ENCODE measurements at regions not wholly inside any gene's neighbourhood (a gene's known extent, or its start where the extent isn't known, plus 50 kb on each side); places are given as distances from the start of the nearest gene placed in this dataset.

DNA sequence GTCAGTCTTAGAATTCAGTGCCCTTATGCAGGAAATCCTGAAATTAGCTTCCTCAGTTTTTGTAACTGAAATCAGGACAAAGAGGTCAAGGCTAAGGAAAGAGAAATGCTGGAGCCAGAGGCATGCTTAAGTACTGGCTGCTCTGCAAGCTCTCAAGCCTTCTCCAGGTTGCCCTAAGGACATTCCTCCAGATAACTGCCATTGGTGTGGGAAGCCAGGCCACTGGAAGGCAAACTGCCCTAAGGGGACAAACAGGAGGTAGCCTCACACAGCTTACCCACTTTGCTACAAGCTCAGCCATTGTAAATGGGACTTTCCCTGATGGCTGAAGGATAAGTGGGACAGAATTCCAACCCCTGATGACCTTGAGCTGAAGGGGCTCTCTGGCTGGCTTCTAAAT lies 606.9 kb upstream of the PCDH10 start:
- peaks cover 0 to 4% (median 4%) of the 10 kb centered on the region in 3 donors for H3K9me3 Mint-ChIP-seq
- no peaks in the 10 kb centered on the region for H3K4me1 Mint-ChIP-seq
- H3K27ac Mint-ChIP-seq = no peak overlapping the region
- H3K36me3 Mint-ChIP-seq = no peaks in the 10 kb centered on the region
- no peak overlapping the region for H3K4me3 Mint-ChIP-seq
- no peaks in the 10 kb centered on the region for H3K27me3 Mint-ChIP-seq

DNA sequence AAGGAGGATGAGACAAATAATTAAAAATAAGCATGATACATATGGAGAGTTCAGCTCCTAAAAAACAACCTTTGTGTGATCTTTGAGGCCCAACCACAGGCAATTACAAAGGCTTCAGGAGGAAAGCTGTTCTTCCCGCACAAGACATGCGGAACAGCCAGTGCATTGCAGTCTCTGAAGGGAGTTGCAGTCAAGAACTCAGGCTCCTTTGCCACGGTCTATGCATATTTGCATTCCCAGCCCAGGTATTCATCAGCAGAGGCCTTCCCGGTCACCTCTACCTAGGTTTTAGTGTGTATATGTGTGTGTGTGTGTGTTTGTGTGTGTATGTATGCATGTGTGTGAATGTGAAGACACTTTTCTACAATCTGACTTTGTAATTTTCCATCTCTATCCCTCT lies 600.6 kb upstream of the PCDH10 start:
- Mint-ChIP-seq H3K27ac (no peak overlapping the region), H3K9me3 (peaks cover 0 to 8% (median 2%) of the 10 kb centered on the region in 3 donors), H3K27me3 (no peaks in the 10 kb centered on the region), H3K4me1 (no peaks in the 10 kb centered on the region), H3K4me3 (no peak overlapping the region), H3K36me3 (no peaks in the 10 kb centered on the region)

DNA sequence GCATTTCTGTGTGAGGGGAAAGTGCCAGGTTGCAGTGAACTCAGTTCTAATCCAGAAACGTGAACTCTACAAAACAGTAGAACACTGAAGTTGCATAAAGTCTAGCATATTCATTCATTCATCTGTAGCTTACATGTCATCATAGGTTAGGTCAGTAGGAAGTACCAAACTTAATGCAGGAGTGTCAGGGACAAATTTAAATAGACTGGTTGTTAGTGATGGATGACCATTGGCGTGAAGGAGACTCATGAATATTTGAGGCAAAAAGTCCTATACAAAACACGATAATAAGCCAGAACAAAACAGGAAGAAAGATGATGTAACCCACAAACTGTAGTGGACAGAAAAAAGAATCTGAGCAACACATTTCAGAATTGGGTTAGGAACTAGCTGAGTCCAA lies 592.8 kb upstream of the PCDH10 start:
- Mint-ChIP-seq H3K9me3 (peaks cover 0 to 19% (median 2%) of the 10 kb centered on the region in 3 donors), H3K27me3 (no peaks in the 10 kb centered on the region), H3K27ac (no peak overlapping the region), H3K4me3 (no peak overlapping the region), H3K4me1 (no peaks in the 10 kb centered on the region), H3K36me3 (no peaks in the 10 kb centered on the region)

DNA sequence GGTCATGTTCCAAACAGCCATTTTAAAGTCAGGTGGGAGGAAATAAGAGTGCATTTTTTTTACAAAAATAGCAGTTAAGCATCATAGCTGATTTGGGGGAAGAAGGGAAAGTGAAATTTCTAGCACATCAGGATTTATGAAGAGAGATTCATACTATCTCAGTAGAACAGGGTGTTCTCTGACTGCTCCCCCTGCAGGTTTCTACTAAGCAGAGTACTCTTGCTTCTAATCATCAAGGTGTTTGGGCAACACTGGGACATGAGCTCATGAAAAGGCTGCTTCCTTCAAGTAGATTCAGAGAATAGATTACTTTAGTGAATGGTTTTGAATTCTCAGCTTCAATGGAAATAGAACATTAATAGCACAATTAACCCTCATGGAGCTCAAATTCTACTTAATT lies 591.4 kb upstream of the PCDH10 start:
- no peak overlapping the region for H3K27ac Mint-ChIP-seq
- no peaks in the 10 kb centered on the region for H3K27me3 Mint-ChIP-seq
- no peaks in the 10 kb centered on the region for H3K4me1 Mint-ChIP-seq
- H3K36me3 Mint-ChIP-seq = no peaks in the 10 kb centered on the region
- H3K9me3 Mint-ChIP-seq = peaks cover under 1 to 19% (median 2%) of the 10 kb centered on the region in 3 donors
- H3K4me3 Mint-ChIP-seq = no peak overlapping the region

- no peaks in the 10 kb centered on the region for H3K4me1 Mint-ChIP-seq
- H3K9me3 Mint-ChIP-seq = peaks cover 0 to 4% (median 3%) of the 10 kb centered on the region in 3 donors
- H3K36me3 Mint-ChIP-seq = no peaks in the 10 kb centered on the region
- no peaks in the 10 kb centered on the region for H3K27me3 Mint-ChIP-seq
- no peak overlapping the region for H3K4me3 Mint-ChIP-seq
- no peak overlapping the region for H3K27ac Mint-ChIP-seq
These were observed 584.2 kb upstream of the PCDH10 start for GRCh38 chr4:132564920-132565319.

DNA sequence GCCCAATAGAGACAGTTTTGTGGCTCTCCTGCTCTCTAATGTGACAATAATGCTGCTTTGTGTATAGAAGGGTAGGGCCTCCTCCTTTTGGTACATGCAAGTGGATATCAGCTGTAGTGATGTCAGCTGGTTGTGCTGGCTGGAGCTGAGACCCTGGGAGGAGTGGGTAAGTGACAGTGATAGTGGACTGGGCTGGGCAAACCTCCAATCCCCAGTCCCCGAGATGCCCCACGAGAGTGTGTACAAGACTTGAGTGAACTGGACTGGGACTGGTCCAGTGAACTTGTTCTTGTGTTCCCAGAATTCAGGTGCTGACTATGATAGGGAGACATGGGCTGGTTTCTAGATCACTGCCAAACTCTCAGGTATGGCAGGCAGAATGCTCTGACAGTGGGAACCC lies 583.6 kb upstream of the PCDH10 start:
- no peaks in the 10 kb centered on the region for H3K36me3 Mint-ChIP-seq
- no peaks in the 10 kb centered on the region for H3K4me1 Mint-ChIP-seq
- H3K27ac Mint-ChIP-seq = no peak overlapping the region
- H3K9me3 Mint-ChIP-seq = peaks cover 0 to 4% (median 3%) of the 10 kb centered on the region in 3 donors
- no peaks in the 10 kb centered on the region for H3K27me3 Mint-ChIP-seq
- no peak overlapping the region for H3K4me3 Mint-ChIP-seq

- Mint-ChIP-seq H3K36me3 (no peaks in the 10 kb centered on the region), H3K4me1 (no peaks in the 10 kb centered on the region), H3K27ac (no peak overlapping the region), H3K27me3 (no peaks in the 10 kb centered on the region), H3K4me3 (no peak overlapping the region), H3K9me3 (peaks cover 1 to 4% (median 3%) of the 10 kb centered on the region in 3 donors)
These were observed 576.9 kb upstream of the PCDH10 start for GRCh38 chr4:132572210-132572609.

DNA sequence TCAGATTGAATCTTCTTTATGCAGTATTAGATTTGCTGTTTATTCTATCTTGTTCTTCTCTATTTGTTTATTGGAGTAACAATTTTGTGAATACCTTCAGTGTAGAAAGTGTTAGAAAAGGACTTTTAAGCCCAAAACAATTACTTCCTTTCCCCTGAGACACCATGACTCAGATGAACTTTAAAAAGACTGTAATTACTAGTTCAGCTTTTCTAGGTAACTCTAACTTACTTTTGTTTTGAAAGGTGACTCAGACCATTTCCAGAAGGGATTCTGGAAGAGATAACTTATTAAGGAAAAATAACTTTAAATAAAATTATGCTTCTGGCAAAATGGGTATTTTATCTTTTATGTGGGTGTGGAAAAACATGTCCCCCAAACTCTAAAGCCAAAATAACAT lies 561.5 kb upstream of the PCDH10 start:
- Mint-ChIP-seq H3K4me1 (no peaks in the 10 kb centered on the region), H3K27me3 (no peaks in the 10 kb centered on the region), H3K36me3 (no peaks in the 10 kb centered on the region), H3K9me3 (peaks cover 0 to 2% (median 0%) of the 10 kb centered on the region in 3 donors), H3K27ac (no peak overlapping the region), H3K4me3 (no peak overlapping the region)

GRCh38 chr4:132592340-132592739 lies 556.8 kb upstream of the PCDH10 start:
- H3K27me3 Mint-ChIP-seq = no peaks in the 10 kb centered on the region
- no peak overlapping the region for H3K4me3 Mint-ChIP-seq
- no peak overlapping the region for H3K27ac Mint-ChIP-seq
- no peaks in the 10 kb centered on the region for H3K9me3 Mint-ChIP-seq
- H3K4me1 Mint-ChIP-seq = no peaks in the 10 kb centered on the region
- H3K36me3 Mint-ChIP-seq = no peaks in the 10 kb centered on the region

DNA sequence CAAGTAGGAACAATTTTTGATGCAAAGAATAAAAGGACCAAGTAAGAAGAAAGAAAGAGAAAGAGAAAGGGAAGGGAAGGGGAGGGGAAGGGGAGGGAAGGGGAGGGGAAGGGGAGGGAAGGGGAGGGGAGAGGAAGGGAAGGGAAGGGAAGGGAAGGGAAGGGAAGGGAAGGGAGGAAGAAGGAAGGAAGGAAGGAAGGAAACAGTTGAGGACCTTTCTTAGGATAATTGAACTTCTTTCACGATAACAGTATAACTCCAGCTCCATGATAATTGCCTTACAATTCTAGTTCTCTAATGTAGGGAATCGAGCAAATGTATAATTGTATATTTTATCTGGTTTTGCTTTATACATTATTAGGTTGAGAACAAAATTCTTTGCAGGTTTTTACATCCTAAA lies 556.2 kb upstream of the PCDH10 start:
- no peaks in the 10 kb centered on the region for H3K9me3 Mint-ChIP-seq
- H3K27ac Mint-ChIP-seq = no peak overlapping the region
- H3K4me1 Mint-ChIP-seq = no peaks in the 10 kb centered on the region
- no peaks in the 10 kb centered on the region for H3K36me3 Mint-ChIP-seq
- H3K27me3 Mint-ChIP-seq = no peaks in the 10 kb centered on the region
- H3K4me3 Mint-ChIP-seq = no peak overlapping the region

GRCh38 chr4:132593717-132594400 lies 555.2 kb upstream of the PCDH10 start:
- no peak overlapping the region for H3K27ac Mint-ChIP-seq
- H3K4me1 Mint-ChIP-seq = no peaks in the 10 kb centered on the region
- peaks cover 2% of the 10 kb centered on the region for H3K36me3 Mint-ChIP-seq
- H3K4me3 Mint-ChIP-seq = no peak overlapping the region
- no peaks in the 10 kb centered on the region for H3K9me3 Mint-ChIP-seq
- H3K27me3 Mint-ChIP-seq = no peaks in the 10 kb centered on the region

- Mint-ChIP-seq H3K27ac (no peak overlapping the region), H3K27me3 (no peaks in the 10 kb centered on the region), H3K4me1 (no peaks in the 10 kb centered on the region), H3K9me3 (no peaks in the 10 kb centered on the region), H3K36me3 (peaks cover 2% of the 10 kb centered on the region), H3K4me3 (no peak overlapping the region)
These were observed 552.9 kb upstream of the PCDH10 start for GRCh38 chr4:132596186-132596585.

- H3K9me3 Mint-ChIP-seq = peaks cover 2 to 6% (median 3%) of the 10 kb centered on the region in 3 donors
- no peaks in the 10 kb centered on the region for H3K36me3 Mint-ChIP-seq
- H3K4me1 Mint-ChIP-seq = no peaks in the 10 kb centered on the region
- no peak overlapping the region for H3K27ac Mint-ChIP-seq
- no peak overlapping the region for H3K4me3 Mint-ChIP-seq
- H3K27me3 Mint-ChIP-seq = no peaks in the 10 kb centered on the region
These were observed 543.5 kb upstream of the PCDH10 start for GRCh38 chr4:132605551-132605950.

GRCh38 chr4:132614682-132615081 lies 534.4 kb upstream of the PCDH10 start:
- H3K27ac Mint-ChIP-seq = no peak overlapping the region
- H3K4me3 Mint-ChIP-seq = no peak overlapping the region
- H3K4me1 Mint-ChIP-seq = no peaks in the 10 kb centered on the region
- no peaks in the 10 kb centered on the region for H3K27me3 Mint-ChIP-seq
- peaks cover 2 to 7% (median 2%) of the 10 kb centered on the region in 3 donors for H3K9me3 Mint-ChIP-seq
- no peaks in the 10 kb centered on the region for H3K36me3 Mint-ChIP-seq

DNA sequence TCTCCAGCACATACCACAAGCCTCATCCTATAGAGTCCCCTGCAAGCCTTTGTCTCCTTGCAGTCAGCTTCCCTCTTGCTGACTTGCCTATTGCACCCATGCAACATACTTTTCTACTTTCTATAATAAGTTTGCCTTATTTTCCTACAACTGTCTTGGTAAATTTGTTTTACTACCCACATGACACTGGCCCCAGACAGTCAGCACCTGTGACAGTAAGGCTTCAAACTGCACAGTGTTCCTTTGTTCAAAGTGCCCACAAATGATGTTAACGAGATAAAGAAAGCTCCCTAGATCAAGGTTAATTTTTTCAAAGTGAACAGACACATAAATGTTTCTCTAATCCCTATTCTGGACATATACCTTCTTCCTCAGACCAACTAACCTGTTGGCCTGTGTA lies 529.1 kb upstream of the PCDH10 start:
- no peak overlapping the region for H3K4me3 Mint-ChIP-seq
- no peaks in the 10 kb centered on the region for H3K27me3 Mint-ChIP-seq
- H3K4me1 Mint-ChIP-seq = peaks cover 0 to 1% (median 0%) of the 10 kb centered on the region in 3 donors
- H3K36me3 Mint-ChIP-seq = no peaks in the 10 kb centered on the region
- peaks cover 2 to 10% (median 4%) of the 10 kb centered on the region in 3 donors for H3K9me3 Mint-ChIP-seq
- no peak overlapping the region for H3K27ac Mint-ChIP-seq

GRCh38 chr4:132642016-132642817 lies 506.9 kb upstream of the PCDH10 start:
- Mint-ChIP-seq H3K9me3 (peaks cover 2 to 3% (median 3%) of the 10 kb centered on the region in 3 donors), H3K27ac (no peak overlapping the region), H3K36me3 (no peaks in the 10 kb centered on the region), H3K4me3 (no peak overlapping the region), H3K27me3 (no peaks in the 10 kb centered on the region), H3K4me1 (no peaks in the 10 kb centered on the region)
